Activated T-cell treated with anti-CD3 and anti-CD28 coated beads, Interleukin-2, amount 50 U/mL, for 48 hours (primary cell): ENCODE measurements at regions not wholly inside any gene's neighbourhood (a gene's known extent, or its start where the extent isn't known, plus 50 kb on each side); places are given as distances from the start of the nearest gene placed in this dataset.
"Not testable (repeated sequence)": the region's sequence is repeated elsewhere in the genome, so short reads cannot be mapped to it uniquely, and the experiment has no call there.

Source experiments
- DNase-seq, 2 experiments: peaks; one replicate each; pipeline ENCODE4 v3.0.0-alpha.2; 2020

DNA sequence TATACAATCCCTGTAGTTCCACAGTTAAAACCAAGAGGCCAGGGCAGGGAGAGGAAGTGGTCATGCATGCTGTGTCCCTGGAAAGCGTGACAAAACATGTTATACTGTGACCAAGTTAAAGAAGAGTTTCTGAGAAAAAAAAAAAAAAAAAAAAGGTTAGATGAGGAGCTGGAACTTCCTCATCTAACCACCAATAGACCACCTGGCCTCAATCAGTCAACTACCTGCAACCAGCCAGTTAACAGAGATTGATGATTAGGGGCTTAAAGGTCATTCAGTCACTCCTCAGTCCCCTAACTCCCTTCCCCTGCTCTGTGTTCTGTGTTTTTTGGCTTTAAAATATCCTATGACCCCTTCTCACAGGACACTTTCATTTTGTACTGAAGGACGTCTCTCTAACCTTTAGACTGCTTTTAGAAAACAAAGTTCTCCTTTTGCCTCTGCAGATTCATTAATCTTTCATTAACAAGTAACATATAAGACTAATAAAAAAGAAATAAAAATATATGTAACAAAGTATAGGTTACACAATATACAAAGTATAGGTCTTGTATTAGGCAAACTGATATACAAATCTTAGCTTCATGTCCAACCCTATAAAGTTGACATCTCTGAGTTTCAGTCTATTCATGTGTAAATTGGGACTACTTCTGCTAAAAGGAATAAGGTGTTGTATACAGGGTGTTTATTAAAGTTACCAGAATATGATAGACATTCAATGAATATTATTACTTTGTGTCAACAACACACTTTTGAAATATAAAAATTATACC lies 179.1 kb upstream of the NDST4 start:
- DNase-seq = no peak

DNA sequence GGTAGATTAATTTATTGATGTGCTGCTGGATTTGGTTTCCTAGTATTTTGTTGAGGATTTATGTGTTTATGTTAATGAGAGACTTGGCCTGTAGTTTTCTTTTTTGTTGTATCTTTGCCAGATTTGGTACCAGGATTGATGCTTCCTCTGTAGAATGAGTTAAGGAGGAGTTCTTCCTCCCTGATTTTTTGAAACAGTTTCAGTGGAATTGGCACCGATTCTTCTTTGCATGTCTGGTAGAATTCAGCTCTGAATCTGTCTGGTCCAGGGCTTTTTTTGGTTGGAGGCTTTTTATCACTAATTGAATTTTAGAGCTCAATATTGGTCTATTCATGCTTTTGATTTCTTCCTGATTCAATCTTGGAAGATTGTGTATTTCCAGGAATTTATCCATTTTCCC lies 174.0 kb upstream of the NDST4 start:
- no peak for DNase-seq

DNA sequence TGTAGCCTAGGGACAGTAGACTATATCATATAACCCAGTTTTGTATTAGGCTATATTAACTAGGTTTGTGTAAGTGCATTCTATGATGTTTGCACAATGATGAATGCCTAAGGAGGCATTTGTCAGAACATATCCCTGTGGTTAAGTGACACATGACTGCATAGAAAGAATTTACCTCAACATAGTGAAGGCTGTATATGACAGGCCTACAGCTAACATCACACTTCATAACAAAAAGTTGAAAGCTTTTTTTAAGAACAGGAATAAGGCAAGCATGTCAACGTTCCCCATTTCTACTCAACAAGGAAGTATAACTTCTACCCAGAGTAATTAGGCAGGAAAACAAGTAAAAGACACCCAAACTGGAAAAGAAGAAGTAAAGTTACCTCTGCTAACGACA lies 165.9 kb upstream of the NDST4 start:
- DNase-seq = no peak

DNA sequence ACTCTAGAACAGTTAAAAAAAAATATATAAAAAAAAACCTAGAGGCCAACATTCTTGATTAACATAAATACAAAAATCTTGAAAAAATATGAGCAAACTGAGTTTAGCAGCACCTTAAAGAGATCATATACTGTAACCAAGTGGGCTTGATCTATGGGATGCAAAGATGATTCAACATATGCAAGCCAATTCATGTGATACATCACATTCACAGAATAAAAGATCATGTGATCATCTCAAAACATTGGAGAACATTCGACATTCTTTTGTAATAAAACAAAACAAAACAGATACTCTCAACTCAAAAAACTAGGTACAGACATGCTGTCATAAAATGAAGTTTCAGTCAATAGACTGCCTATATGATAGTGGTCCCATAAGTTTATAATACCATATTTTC lies 165.4 kb upstream of the NDST4 start:
- no peak for DNase-seq

DNA sequence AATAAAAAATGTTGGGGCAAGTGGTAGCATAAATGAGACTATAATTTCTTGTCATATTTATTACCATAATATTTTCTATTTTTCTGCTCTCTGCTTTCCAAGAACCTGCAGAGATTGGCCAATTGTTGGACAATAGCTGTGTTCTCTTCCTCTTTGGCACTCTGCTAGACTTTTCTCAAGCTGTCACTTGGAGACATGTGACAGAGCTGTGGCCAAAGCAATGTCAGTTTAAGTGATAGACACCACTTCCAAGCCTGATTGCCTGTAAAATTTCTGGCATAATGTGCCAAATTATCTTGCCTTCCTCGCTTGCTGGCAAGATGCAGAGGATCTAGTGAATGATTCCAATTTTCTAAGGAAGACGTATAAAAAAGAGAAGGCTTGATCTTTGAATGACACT lies 162.2 kb upstream of the NDST4 start:
- no peak for DNase-seq

DNA sequence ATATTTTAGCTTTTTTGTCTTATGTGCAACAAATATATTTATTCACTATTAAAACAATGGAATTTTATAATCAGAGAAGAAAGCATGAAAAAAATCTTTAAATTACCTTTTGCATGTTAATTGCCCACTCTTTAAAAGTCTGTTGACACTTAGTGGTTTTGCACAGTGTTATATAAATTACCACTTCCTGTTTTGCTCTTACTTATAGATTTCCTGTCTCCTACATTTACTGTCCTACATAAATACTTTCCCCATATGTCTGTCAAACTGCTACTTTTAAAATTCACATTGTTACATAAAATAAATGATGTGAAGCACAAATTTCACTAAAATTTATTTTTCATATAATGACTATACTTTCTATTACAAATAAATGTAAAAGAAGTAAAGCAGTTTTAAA lies 161.1 kb upstream of the NDST4 start:
- DNase-seq = no peak

DNA sequence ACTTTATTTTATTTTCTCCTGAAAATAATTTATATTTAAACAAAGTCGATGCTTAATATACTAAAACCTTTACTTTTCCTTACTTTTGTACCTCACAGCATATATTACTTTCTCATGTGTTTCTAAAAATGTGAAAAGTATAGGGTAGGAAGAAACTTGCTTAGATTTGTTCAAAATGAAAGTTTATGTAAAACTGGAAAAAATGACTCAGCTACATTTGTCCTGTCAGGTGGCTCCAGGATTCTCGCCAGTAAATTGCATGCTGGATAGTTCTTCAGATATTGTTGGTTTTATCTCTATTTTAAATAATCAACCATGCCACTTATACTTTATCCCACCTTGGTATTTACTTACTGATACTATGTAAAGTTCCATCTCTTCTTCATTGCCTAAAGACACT lies 159.2 kb upstream of the NDST4 start:
- no peak for DNase-seq

DNA sequence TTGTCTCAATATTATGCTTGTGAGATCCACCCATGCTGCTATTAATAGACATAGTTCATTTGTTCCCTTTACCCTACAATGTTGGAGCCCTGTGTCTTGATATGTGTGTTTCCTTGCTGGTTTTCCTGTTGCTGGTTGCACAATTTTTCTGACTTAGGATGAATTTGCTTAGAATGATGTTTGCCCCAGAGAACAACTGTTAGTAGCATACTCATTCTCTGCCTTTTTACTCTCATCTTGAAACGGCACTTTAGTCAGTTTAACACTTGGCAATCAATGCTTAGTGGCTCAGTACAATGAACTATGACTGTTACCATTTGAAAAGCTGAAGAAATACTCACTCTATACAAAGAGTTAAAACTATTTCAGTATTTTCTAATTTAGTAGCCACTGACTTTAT lies 158.8 kb upstream of the NDST4 start:
- no peak for DNase-seq

DNA sequence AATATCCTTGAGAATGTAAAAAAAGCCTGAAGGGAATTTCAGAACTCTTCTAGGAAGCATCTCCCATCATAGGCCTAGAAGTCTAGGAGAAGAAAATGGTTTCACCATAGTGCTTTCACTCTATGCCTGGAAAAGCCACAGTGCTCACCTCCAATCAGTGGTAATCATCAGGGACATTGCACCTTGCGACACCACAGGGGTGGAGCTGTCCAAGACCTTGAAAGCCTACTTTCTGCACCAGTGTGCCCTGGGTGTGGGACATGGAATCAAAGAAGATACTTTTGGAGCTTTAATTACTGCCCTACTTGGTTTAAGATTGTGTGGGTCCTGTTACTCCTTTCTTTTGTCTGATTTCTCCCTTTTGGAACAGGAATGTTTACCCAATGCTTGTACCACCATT lies 146.8 kb upstream of the NDST4 start:
- no peak for DNase-seq

DNA sequence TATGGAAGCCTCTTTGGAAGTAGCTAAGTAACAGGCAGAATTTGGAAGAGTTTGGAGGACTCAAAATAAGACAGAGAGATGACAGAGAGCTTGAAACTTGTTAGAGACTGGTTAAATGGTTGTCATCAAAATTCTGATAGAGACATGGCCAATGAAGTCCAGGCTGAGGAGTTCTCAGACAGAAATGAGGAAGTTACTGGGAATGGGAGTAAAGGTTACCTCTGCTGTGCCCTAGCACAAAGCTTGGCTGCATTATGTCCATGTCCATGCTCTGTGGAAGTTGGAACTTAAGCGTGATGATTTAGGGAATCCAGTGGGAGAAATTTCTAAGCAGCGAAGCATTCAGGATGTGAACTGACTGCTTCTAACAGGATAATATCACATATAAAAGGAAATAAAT lies 146.2 kb upstream of the NDST4 start:
- DNase-seq = no peak

DNA sequence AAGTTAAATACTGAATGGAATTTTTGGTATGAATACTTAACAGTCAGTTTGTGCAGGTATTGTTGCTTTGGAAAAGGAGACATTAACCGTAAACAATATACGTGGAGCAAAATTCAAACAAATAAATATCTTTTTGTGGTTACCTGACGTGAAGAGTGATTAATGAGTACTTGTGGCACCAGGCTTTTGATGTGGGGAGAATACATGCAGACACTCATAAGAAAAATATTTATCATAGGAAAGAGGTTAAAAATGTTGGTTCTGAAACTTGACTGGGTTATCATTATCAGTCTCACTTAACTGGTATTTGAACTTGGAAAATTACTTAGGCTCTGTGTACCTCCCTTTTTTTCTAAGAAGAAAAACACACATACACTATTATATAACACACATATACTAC lies 136.4 kb upstream of the NDST4 start:
- no peak for DNase-seq

DNA sequence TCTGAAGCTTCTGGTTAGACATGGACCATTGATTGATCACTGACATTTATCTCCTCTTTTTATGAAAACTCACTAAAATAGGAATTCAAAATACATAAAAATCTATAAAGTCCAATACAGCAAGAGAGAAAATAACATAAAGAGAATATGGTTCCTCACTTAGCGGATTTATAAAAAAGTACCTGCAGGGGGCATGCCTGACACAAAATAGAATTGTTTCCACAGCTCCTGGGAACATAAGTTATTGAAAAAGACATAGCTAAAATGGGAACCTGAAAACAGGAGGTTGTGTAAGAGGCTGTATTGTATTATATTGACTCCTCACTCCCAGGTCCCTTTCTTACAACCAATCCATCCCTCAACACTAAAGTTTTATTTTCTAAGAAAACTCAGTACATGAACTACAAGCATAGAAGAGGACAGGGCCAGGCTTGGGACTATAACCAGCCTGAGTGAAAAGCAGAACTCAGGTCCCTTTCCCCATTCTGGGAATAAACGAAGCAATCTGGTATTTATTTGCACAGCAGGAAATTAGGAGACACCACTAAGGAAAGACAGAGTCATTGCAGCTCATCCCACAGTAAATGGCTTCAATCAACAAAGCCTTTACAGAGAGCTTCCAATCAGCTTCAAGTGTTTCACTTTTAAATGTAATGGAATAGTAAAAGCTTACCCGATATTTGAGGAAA lies 121.1 kb upstream of the NDST4 start:
- no peak for DNase-seq

DNA sequence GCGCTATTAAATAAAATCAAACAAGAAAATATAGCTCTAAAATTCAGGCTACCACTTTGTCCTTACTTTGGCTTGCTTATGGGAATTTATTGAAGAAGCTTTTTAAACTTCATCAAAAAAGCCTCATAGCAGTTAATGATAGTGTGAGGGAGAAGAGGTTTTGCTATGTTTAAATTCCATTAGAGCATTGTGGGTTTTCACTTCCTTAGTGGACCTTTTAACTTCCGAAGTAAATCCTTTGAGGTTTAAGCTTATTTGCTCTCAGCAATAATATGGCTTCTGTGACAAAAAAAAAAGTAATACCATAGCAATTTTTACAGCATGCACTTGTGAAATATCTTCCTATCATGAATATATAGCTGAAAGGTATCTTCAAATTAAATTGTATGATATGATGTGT lies 120.2 kb upstream of the NDST4 start:
- no peak for DNase-seq

DNA sequence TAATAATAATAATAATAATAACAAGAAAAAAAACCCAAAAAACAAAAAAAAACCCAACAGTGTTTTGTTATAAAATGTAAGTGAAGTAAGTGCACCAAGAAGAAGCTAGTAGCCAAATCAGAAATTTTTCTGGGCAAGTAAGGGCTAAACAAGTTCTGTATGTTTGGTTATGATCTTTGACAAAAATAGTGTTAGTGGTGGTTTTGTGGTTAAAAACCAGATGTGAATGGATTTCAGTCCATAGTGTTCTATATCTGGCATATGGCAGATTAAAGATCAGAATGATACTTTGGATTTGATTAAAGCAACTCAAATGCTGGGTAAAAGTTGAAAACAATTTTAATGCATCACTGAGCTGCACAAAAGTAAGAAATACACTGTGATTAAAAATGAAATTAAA lies 116.5 kb upstream of the NDST4 start:
- DNase-seq = no peak

DNA sequence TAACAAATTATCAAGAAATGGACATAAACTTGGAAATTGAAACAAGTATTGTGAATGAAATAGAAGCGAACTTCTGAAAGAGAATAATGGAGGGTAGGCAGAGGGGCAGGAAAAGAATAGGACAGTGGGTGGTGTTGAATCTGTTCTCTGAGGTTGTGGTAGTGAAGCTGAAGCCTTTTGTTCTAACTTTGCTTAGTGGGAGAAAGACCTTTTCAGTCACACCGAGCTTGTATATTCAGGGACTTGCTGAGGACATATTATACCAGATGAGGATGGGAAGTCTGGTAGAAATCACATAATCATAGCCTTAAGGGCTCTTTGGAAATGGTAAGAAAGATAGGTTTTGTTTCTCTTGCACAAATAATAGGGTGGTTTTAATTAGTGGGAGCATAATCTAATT lies 115.4 kb upstream of the NDST4 start:
- no peak for DNase-seq

DNA sequence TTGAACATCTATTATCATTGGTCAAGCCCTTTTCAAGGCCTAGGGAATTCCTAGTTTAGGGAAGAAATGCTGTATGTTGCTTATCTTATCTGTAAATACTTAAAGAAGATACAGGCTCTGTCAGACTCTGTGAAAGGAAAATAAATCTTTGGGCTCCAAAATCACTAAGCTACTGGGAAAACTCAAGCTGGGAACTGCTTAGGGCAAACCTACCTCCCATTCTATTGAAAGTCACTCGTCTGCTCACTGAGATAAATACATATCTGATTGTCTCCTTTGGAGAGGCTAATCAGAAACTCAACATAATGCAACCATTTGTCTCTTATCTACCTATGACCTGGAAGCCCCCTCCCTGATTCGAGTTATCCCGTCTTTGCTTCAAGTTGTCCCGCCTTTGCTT lies 108.6 kb upstream of the NDST4 start:
- no peak for DNase-seq

DNA sequence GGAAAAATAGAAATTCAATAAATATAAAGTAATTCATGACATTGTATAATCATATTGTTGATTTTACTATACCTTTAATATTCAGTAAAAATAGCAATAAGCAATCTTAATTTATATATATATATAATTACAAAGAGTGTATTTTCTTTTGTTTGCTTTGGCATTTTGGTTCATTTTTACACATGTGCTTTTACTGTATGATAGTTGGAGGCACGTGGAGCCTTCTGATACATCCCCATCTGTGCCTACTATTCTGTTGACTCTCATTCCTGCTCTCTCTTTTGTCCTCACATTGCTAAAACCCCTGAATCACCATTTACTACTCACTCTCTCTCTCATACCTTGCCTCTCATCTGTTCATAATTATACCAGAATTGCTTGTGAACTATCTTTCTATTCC lies 106.4 kb upstream of the NDST4 start:
- no peak for DNase-seq

DNA sequence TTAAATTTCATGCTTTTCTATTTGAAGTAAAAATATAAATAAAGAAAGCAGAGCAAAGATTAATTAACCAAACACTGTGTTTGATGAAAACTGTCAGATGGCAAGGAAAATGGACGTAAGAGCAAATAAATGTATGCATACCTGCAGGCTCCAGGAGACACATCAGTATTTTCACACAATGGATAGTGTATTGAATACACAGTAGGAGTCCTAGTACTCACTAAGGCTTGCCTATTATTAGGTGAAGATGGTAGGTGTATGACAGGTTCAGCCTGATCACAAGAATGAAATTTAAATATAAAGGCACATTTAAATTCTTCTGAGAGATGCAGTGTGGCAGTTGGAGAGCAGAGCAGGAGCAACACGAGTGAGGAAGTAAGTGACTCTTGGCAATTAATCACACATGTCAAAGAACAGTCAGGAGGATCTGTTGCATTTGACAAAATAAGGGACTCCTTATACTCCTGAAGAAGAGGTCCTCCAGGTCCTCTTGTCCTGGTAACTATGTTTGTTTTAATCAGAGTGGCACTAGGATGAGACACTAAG lies 106.0 kb upstream of the NDST4 start:
- DNase-seq = no peak

DNA sequence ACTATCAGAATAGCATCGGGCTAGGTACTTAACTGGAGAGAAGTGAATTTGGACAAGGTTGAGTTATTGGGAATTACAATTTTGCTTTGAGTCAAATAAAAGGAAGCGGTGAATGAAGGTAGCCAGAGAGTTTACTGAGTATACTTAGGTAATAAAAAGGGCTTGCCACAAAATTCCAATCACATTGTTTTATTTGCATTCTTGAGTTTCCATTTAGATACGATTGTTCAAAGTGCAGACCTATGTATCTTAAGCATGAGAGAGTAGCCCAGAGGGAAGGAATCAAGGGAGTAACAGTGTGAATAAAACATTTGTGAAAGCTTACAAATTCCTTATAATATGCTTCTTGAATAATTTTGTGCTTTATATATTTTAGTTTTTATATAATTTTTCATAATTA lies 102.5 kb upstream of the NDST4 start:
- DNase-seq = no peak

DNA sequence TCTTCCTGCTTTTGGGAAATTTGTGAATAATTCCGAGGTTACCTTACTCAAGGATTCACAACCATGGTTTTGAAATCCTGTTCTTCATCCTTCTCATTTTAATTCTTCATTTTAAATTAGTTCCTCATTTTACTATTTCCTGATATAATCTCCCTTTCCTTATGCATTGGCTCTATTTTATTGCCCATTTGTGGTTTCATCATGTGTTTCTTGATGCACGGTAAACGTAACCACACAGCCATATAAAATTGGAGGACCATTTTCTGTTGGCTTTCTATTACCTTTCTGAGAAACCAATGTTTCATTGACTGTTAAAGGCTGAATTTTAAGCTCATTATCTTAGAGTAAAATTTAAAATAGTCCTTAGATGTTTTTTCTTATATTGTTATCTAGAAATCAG lies 100.3 kb upstream of the NDST4 start:
- DNase-seq = no peak

DNA sequence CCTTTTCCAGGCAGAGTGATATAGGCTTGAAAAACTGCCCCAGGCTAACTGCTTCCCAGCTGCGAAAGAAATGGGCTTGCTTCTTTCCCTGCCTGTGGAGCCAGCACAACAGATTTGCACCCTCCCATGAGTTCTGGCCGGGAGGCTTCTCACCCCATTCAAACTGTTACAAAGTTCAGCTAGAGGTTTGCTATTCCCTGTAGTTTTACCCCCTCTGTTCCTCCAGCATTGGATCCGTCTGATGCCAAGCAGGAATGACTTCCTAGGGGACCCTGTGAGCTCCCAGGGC lies 87.6 kb upstream of the NDST4 start:
- no peak for DNase-seq

DNA sequence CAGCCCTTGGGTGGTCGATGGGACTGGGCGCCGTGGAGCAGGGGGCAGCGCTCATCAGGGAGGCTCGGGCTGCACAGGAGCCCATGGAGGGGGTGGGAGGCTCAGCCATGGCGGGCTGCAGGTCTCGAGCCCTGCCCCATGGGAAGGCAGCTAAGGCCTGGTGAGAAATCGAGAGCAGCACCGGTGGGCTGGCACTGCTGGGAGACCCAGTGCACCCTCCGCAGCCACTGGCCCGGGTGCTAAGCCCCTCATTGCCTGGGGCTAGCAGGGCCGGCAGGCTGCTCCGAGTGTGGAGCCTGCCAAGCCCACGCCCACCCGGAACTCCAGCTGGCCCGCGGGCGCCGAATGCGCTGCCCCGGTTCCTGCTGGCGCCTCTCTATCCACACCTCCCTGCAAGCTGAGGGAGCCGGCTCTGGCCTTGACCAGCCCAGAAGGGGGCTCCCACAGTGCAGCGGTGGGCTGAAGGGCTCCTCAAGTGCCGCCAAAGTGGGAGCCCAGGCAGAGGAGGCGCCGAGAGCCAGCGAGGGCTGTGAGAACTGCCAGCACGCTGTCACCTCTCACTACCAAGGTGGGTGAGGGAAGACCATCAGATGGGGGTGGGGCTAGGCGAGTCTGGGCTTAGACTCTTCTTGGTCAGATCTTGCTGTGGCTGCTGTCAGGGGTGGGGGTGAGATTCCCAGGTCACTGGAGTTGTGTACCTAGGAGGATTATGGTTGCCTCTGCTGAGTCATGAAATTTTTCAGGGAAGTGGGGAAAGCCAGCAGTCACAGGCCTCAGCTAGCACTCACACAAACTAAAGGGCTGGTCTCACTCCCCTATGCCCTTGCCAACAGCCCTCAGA lies 87.0 kb upstream of the NDST4 start:
- DNase-seq = not testable (repeated sequence)

DNA sequence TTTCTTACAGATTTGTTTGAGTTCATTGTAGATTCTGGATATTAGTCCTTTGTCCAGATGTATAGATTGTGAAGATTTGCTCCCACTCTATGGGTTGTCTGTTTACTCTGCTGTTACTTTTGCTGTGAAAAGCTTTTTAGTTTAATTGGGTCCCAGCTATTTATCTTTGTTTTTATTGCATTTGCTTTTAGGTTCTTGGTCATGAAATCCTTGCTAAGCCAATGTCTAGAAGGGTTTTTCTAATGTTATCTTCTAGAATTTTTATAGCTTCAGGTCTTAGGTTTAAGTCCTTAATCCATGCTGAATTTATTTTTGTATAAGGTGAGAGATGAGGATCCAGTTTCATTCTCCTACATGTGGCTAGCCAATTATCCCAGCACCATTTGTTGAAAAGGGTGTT lies 81.2 kb upstream of the NDST4 start:
- not testable (repeated sequence) for DNase-seq

DNA sequence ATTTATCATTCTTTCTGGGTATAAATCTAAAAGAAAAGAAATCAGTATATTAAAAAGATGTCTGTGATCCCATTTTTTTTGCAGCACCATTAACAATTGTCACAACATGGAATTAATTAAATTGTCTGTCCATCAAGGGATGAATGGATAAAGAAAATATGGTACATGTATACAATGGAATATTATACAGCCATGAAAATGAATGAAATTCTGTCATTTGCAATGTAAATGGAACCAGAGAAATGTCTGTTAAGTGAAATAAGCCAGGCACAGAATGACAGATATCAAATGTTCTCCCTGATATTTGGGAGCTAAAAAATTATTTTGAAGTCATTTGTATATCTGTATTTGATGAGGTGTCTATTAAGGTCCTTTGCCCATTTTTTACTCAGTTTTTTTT lies 77.1 kb upstream of the NDST4 start:
- DNase-seq = no peak
